Loucy (cell line): ENCODE measurements at regions not wholly inside any gene's neighbourhood (a gene's known extent, or its start where the extent isn't known, plus 50 kb on each side); places are given as distances from the start of the nearest gene placed in this dataset.

Experiments used
- CTCF ChIP-seq: fragments of 200-600 bp; sonication (generic); conservative IDR thresholded peaks from 2 replicates; pipeline ENCODE4 v1.5.1; 2014; ENCODE audit warnings: mild to moderate bottlenecking, antibody characterized with exemption, low read length
- EZH2phosphoT487 ChIP-seq: fragments of 200-600 bp; IDR thresholded peaks from 2 replicates; pipeline ENCODE4 v1.6.1; 2018; ENCODE audit warnings: antibody characterized with exemption, mild to moderate bottlenecking, moderate library complexity, borderline replicate concordance

GRCh38 chr6:45780523-45780922, 235.1 kb downstream of the CLIC5 start:
- TF ChIP-seq CTCF (no peak), EZH2phosphoT487 (no peak)
